OCI-LY1 (cell line): ENCODE measurements at regions not wholly inside any gene's neighbourhood (a gene's known extent, or its start where the extent isn't known, plus 50 kb on each side); places are given as distances from the start of the nearest gene placed in this dataset.

Experiments
- H2AFZ ChIP-seq: fragments of 200-600 bp; sonication (generic), shearing (Covaris generic); 2 replicates; pipeline ENCODE4 v1.6.0; 2014; ENCODE audit warnings: antibody characterized with exemption, mild to moderate bottlenecking, low read length
- H3F3A ChIP-seq: fragments of 200-600 bp; sonication (generic), shearing (Covaris generic); 2 replicates; pipeline ENCODE4 v1.6.0; 2014; ENCODE audit warnings: mild to moderate bottlenecking, antibody characterized with exemption, low read length, moderate library complexity; ENCODE audit not compliant: insufficient read depth
- H3K27ac ChIP-seq: fragments of 200-600 bp; sonication (generic); 2 replicates; pipeline ENCODE4 v1.5.1; 2014; ENCODE audit warnings: low read length, mixed run types, mild to moderate bottlenecking, low read depth; ENCODE audit not compliant: poor library complexity, severe bottlenecking
- H3K27me3 ChIP-seq: fragments of 200-600 bp; sonication (generic); 2 replicates; pipeline ENCODE4 v1.6.0; 2014; ENCODE audit warnings: antibody characterized with exemption, mild to moderate bottlenecking, low read length, moderate library complexity; ENCODE audit not compliant: insufficient read depth
- H3K36me3 ChIP-seq: fragments of 200-600 bp; sonication (generic); 2 replicates; pipeline ENCODE4 v1.6.1; 2014; ENCODE audit warnings: mild to moderate bottlenecking, antibody characterized with exemption, low read length, moderate library complexity, mixed read lengths; ENCODE audit not compliant: insufficient read depth
- H3K4me1 ChIP-seq: fragments of 200-600 bp; sonication (generic); 2 replicates; pipeline ENCODE4 v1.5.1; 2014; ENCODE audit warnings: mild to moderate bottlenecking, low read length, moderate library complexity; ENCODE audit not compliant: insufficient read depth, severe bottlenecking
- H3K4me2 ChIP-seq: fragments of 200-600 bp; sonication (generic), shearing (Covaris generic); 2 replicates; pipeline ENCODE4 v1.6.1; 2014; ENCODE audit warnings: low read length
- H3K4me3 ChIP-seq: fragments of 200-600 bp; sonication (generic); 2 replicates; pipeline ENCODE4 v1.5.1; 2014; ENCODE audit warnings: low read length, low read depth, mild to moderate bottlenecking, mixed read lengths; ENCODE audit not compliant: poor library complexity, severe bottlenecking
- H3K79me2 ChIP-seq: fragments of 200-600 bp; shearing (Covaris generic); 2 replicates; pipeline ENCODE4 v1.6.1; 2016; ENCODE audit warnings: mixed run types, low read length, mixed read lengths; ENCODE audit not compliant: insufficient read depth
- H3K9ac ChIP-seq: fragments of 200-600 bp; sonication (generic), shearing (Covaris generic); 2 replicates; pipeline ENCODE4 v1.6.1; 2014; ENCODE audit warnings: mild to moderate bottlenecking, low read length, mixed read lengths
- H3K9me2 ChIP-seq: fragments of 200-600 bp; sonication (generic), shearing (Covaris generic); 2 replicates; pipeline ENCODE4 v1.6.1; 2014; ENCODE audit warnings: low read depth, mild to moderate bottlenecking, low read length, mixed read lengths
- H3K9me3 ChIP-seq: fragments of 200-600 bp; shearing (Covaris generic); 2 replicates; pipeline ENCODE4 v1.6.1; 2014; ENCODE audit warnings: low read length, mixed read lengths
- H4K20me1 ChIP-seq: fragments of 200-600 bp; sonication (generic), shearing (Covaris generic); 2 replicates; pipeline ENCODE4 v1.6.0; 2016; ENCODE audit warnings: mild to moderate bottlenecking, low read length; ENCODE audit not compliant: insufficient read depth
- EZH2 ChIP-seq: fragments of 200-600 bp; sonication (generic), shearing (Covaris generic); IDR thresholded peaks from 2 replicates; pipeline ENCODE4 v1.8.0; 2017; ENCODE audit warnings: borderline replicate concordance, mixed run types, mild to moderate bottlenecking, antibody characterized with exemption, low read length, moderate library complexity, mixed read lengths
- TF ChIP-seq, protein P1 (sequence below): fragments of 200-600 bp; sonication (generic), shearing (Covaris generic); IDR thresholded peaks from 2 replicates; pipeline ENCODE4 v1.5.1; 2017; ENCODE audit warnings: mild to moderate bottlenecking, antibody characterized with exemption, low read length, moderate library complexity, mixed read lengths

DNA sequence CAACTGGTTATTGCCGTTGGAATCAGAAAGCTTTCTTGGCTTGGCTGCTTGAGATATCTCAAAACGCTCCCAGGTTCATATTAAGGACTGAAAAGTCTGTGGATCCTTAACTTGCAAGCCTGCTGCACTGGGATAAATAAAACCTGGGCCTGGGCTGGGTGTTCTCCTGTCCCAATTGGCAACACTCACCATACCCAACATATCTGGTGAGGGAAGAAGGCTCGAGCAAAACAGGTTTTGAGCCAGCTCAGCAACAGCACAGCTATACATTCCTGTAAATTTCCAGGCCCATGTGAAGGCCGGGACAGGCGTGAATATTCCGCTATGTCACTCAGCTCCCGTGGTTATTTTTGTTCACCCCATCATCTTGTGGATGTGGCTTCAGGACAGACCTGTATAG lies 169.0 kb upstream of the BCL6 start:
- H3K4me3 ChIP-seq: no peak overlapping the region
- peaks cover 8% of the 10 kb centered on the region; the same call in 1 of the 2 replicates for H3F3A ChIP-seq
- H3K36me3 ChIP-seq: no peaks in the 10 kb centered on the region
- no peaks in the 10 kb centered on the region for H3K79me2 ChIP-seq
- H3K9me2 ChIP-seq: no peaks in the 10 kb centered on the region
- no peak for TF ChIP-seq EZH2
- TF ChIP-seq, protein P1, sequence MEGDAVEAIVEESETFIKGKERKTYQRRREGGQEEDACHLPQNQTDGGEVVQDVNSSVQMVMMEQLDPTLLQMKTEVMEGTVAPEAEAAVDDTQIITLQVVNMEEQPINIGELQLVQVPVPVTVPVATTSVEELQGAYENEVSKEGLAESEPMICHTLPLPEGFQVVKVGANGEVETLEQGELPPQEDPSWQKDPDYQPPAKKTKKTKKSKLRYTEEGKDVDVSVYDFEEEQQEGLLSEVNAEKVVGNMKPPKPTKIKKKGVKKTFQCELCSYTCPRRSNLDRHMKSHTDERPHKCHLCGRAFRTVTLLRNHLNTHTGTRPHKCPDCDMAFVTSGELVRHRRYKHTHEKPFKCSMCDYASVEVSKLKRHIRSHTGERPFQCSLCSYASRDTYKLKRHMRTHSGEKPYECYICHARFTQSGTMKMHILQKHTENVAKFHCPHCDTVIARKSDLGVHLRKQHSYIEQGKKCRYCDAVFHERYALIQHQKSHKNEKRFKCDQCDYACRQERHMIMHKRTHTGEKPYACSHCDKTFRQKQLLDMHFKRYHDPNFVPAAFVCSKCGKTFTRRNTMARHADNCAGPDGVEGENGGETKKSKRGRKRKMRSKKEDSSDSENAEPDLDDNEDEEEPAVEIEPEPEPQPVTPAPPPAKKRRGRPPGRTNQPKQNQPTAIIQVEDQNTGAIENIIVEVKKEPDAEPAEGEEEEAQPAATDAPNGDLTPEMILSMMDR: no peak
- no peaks in the 10 kb centered on the region for H3K27me3 ChIP-seq
- no peak overlapping the region for H2AFZ ChIP-seq
- H3K4me2 ChIP-seq: peak overlapping the region; percentile 38; the same call in 1 of the 2 replicates
- H3K27ac ChIP-seq: peak overlapping the region; percentile 96
- H4K20me1 ChIP-seq: no peaks in the 10 kb centered on the region
- peak overlapping the region; percentile 53; the same call in 1 of the 2 replicates for H3K9ac ChIP-seq
- peaks cover 98% of the 10 kb centered on the region for H3K4me1 ChIP-seq
- H3K9me3 ChIP-seq: no peaks in the 10 kb centered on the region

DNA sequence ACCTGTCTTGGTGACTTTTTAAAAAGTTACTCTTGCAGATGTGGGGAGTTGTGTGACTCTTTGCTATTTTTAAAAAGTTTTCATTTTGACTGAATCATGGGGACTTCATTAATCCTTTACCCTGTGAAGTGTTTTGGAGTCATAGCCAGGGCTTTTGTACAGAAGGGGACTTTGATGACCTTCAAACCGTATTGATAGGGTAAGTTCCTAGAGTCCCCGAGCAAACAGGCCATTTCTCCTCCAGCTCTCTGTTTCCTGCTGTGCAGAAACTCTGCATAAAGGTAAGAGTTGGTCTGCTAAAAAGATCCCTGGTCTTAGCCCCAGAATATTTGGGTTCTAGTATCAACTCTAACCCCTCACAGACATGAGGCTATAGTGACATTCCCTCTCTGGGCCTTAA lies 170.8 kb upstream of the BCL6 start:
- Histone ChIP-seq H3K9me2 (no peaks in the 10 kb centered on the region), H3K4me2 (peak overlapping the region; percentile 38), H3K9ac (peak overlapping the region; percentile 56), H3K4me1 (peaks cover 98% of the 10 kb centered on the region), H4K20me1 (no peaks in the 10 kb centered on the region), H3K27me3 (no peaks in the 10 kb centered on the region), H3K79me2 (no peaks in the 10 kb centered on the region), H3K9me3 (no peaks in the 10 kb centered on the region), H3F3A (peaks cover 17% of the 10 kb centered on the region; the same call in 1 of the 2 replicates), H3K36me3 (no peaks in the 10 kb centered on the region), H2AFZ (0 out of 2 replicates have a peak overlapping the region, but pooled peaks have one; percentile 6), H3K27ac (peak overlapping the region; percentile 96), H3K4me3 (no peak overlapping the region)
- TF ChIP-seq, protein P1: no peak
- no peak for TF ChIP-seq EZH2

DNA sequence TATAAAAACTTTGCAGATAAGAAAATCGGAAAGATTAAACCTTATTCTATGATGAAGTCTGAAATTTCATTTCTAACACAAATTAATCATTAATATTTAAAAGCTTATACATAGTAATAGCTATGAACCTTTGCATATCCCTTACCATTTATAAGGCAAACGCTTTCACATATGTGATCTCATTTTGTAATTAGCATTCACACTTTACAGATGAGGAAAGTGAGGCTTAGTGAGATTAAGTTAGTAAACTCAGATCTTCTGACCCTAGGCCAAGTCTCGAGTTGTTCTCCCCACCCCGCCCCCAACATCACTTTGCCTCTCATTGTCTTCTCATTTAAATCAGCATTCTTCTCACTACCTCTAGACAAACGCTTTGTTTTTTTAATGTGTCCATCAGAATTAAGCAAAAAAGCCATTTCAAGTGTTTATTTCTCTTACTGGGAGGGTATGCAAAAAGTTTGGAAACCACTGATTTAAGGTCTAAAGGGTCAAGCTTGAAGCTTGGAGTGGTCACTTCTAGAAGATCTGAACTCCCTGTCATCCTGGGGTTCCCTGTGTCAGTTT lies 172.9 kb upstream of the BCL6 start:
- no peaks in the 10 kb centered on the region for H4K20me1 ChIP-seq
- H3K27me3 ChIP-seq: no peaks in the 10 kb centered on the region
- peak overlapping the region; percentile 68 for H3K9ac ChIP-seq
- peak overlapping the region; percentile 96 for H3K27ac ChIP-seq
- no peaks in the 10 kb centered on the region for H3K9me3 ChIP-seq
- no peaks in the 10 kb centered on the region for H3K36me3 ChIP-seq
- peaks cover 100% of the 10 kb centered on the region for H3K4me1 ChIP-seq
- peak overlapping the region; percentile 65 for H3K4me2 ChIP-seq
- no peaks in the 10 kb centered on the region for H3K9me2 ChIP-seq
- no peak overlapping the region for H2AFZ ChIP-seq
- H3K79me2 ChIP-seq: no peaks in the 10 kb centered on the region
- H3K4me3 ChIP-seq: peak overlapping the region; percentile 35
- H3F3A ChIP-seq: peaks cover 17% of the 10 kb centered on the region; the same call in 1 of the 2 replicates
- TF ChIP-seq, protein P1: no peak
- no peak for TF ChIP-seq EZH2
